ENCODE measurements at regions not wholly inside any gene's neighbourhood (a gene's known extent, or its start where the extent isn't known, plus 50 kb on each side); places are given as distances from the start of the nearest gene placed in this dataset.

- DNase-seq (ENCODE audit: low read depth): no peak
Measured at GRCh38 chr1:47574451-47575165, 136.8 kb downstream of the FOXD2 start.

DNA sequence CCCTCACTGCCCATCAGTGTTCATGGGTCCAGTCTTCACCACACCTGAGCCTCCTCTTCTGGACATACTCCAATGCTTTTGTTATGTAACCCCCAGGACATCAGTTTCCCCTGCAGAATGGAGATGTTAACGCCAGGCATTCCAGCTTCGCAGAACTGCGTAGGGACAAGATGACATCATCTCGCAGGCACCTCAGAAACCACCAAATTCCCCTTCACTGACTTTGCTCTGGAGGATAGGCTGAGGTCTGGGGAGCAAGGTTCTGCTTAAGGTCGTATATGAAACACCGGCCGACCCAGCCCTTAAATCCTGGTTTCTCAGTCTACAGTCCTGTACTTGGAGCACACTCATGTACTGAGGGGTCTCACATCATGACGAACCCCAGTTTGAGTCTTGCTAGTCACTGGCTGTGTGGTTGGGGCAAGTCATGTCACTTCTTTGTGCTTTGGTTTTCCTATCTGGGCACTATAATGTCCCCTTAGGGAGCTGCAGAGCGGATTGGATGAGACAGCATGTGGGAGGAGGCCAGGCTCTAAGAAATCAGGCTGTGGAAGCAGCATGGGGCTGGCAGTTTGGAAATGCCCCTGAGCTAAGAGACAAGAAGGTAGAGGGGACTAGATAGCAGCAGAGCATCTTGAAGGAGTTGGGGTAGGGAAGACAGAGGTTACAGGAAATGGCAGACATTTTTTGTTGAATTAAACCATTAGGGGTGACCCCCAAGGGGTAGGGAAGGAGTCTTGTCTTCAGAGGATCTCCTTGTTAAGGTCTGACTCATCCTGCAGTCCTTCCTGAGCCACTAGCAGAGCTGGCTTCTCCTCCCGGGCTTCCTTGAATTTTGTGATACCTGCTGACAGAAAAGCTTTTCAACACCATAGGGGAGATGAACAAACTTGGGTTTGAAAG, 138.3 kb downstream of the FOXD2 start:
- DNase-seq (ENCODE audit: low read depth): no peak

- DNase-seq (ENCODE audit: low read depth): no peak
Measured at GRCh38 chr1:47576758-47577115, 138.9 kb downstream of the FOXD2 start.

- DNase-seq (ENCODE audit: low read depth): no peak
Measured at GRCh38 chr1:47577303-47578025, 139.6 kb downstream of the FOXD2 start.

GRCh38 chr1:47578026-47578720, 140.3 kb downstream of the FOXD2 start:
- DNase-seq (ENCODE audit: low read depth): no peak

- no peak for DNase-seq (ENCODE audit: low read depth)
Measured at GRCh38 chr1:47578721-47579419, 141.0 kb downstream of the FOXD2 start.

DNA sequence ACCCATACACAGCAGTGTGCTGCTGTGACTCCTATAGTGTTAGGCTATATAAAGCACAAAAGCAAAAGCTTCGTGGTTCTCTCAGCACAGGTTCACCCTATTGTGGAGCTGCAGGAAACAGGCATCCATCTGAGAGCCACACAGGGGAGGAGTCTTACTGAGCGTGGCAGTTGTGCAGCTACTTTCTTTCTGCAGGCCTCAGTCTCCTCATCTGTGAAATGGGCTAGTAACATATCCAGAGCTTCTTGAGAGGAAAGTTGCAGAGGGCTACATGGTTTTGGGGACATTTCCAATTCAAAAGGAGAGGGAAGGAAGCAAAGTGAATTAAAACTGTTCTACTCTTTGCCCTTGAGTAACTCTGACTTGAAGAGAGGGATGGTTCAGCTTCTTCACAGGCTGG, 142.0 kb downstream of the FOXD2 start:
- no peak for DNase-seq (ENCODE audit: low read depth)

DNA sequence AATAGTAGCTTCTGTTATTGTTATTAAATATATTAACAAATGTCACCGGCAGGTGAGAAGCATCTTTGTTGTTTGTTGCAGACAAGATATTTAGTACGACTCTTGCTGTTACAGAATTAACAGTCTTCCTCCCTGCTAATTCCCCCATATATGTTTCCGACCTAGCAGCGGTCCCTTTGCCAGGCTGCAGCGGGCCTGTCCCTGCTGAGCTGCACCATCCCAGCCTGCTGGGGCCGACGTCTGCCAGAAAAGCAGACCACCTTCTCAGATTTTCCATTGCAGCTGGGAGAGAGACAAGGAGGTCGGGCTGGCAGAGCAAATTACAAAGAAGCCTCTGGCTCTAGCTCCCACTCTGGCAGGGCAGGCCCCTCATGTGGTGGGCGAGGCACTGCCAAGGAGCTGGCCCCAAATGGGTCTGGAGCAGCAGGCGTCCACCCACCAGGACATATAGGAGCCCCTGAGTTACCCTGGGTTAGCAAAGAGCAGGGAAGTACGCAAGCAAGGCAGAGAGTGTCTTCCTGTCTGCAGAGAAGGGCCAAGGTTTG, 142.7 kb downstream of the FOXD2 start:
- DNase-seq (ENCODE audit: low read depth): no peak

- no peak for DNase-seq (ENCODE audit: low read depth)
Measured at GRCh38 chr1:47582891-47583608, 145.2 kb downstream of the FOXD2 start.

GRCh38 chr1:47584249-47584648, 146.4 kb downstream of the FOXD2 start:
- no peak for DNase-seq (ENCODE audit: low read depth)

DNA sequence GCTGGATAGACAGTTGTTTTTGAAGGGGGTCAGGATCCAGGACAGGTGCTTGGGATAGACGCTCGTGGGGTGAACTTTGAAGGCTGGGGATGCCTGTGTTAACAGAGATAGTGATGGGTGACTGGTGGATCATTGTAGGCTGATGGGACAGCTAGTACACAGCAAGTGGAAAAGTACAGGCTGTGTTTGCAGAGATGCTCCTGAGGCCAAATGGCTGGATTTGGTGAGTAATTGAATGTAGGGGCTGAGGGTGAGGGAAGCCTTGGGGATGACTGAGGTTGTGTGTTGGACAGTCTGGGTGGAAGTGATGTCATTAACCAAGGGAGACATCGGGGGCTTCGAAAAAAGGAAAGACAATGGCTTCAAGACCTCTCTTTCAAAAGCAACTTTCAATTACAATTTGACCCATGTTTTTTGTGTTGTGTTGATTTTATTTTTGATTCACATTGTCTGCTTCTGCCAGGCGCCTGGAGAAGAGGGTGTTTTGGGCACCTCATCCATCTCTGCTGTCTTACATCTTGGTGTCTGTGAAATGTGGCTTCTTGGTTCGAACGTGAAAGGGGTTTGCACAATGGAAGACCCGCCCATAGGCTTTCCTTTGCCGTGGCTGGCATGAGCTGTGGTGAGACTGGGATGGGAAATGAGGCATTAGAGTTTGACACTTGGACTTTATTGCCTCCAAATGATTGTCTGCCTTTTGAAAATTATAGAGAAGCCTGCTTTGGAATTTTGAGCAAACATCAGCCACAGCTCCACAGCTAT, 147.5 kb downstream of the FOXD2 start:
- DNase-seq (ENCODE audit: low read depth): no peak

DNA sequence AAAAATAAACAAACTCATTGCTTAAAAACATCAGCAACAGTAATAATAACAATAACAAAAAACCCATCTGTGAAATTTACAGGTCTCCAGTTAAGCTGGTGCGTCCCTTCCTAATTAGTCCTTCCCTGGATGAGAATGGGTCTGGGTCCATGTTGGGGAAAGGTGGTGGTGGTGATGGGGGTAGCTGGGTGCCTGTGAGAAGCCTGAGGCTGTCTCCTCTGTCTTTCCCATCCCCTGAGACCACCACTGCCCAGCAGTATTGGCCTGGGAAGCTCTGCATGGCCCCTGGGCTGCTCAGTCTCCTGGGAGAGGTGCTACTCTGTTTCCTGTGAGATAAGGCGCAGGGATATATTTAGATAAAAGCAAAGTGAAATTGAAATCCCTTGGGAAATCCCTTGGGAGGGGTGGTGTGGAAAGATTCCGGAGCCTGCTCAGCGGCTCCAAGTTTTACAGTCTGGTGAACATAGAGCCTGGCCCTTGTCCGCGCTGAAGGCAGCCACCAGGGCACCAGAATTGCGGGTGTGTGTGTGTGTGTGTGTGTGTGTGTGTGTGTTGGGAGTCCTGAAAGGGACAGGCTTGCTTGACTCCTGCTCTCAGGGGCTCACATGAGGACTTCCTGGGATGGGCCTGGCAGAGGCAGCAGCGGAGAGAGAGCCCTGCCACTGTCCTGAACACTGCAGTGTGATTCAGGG, 150.2 kb downstream of the FOXD2 start:
- no peak for DNase-seq (ENCODE audit: low read depth)

GRCh38 chr1:47590523-47591225, 152.8 kb downstream of the FOXD2 start:
- DNase-seq (ENCODE audit: low read depth): no peak

GRCh38 chr1:47591801-47592200, 154.0 kb downstream of the FOXD2 start:
- DNase-seq (ENCODE audit: low read depth): no peak

DNA sequence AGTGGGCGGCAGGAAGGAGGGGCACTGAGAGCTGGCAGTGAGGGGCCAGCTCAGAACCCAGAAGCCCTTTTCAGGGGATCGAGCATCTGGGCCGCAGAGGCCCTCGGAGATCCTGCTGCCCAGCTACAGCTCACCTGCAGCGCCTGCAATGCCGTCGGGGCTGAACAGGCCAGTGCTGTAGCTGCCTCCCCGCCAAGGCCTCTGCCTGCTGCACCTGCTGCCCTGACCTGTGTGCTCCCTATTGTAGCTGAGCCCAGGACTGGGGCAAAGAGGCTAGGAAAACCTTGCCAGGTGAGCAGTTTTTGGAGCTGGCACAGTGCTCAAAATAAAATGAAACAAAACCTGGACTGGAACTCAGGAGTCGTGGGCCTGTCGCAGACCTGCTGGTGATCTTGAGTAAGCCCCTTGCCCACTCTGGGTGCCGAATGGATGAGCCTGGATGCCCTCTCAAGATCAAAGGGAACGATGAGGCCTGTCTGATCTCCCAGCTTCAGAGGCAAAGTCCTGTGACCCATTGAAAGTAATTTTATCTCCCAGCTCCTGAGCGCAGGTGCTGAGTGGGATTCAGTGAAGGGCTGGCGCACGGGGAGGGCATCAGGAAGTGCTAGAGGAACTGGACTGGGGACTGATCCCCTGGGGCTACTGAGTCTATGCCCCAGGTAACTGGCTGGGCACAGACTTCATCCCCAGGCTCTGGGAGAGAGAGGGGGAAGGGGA, 154.6 kb downstream of the FOXD2 start:
- no peak for DNase-seq (ENCODE audit: low read depth)

- DNase-seq (ENCODE audit: low read depth): no peak
Measured at GRCh38 chr1:47593013-47593568, 155.2 kb downstream of the FOXD2 start.

DNA sequence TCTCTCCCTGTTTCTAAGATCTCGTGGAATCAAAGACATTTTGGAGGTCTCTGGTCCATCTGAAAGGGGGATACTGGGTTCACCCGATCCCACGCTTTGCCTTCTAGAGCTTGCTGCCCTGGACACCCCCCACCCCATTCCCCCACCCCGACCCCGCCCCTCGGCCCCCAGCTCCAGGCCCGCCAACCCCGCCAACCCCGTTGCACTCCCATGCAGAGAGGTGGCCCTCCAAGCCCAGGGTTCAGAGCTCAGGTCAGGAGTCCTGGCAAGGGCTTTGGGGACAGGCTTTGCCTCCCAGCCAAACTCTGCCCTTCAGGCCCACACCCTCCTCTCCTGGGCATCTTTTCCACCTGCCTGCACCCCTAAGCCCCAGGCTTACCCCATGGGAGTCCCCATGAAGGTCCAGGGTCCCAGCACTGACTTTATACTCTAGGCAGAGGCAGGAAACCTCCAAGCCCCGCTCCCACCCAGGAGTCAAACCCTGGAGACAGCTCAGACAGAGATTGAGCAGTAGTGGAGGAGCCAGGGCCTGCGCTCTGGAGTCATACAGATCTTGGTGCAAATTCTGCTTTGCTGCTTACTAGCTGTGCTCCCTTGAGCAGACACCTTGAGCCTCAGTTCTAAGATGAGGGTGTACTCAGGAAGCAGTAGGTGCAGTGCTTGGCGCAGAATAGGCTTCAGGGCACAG, 155.9 kb downstream of the FOXD2 start:
- no peak for DNase-seq (ENCODE audit: low read depth)
